ENCODE measurements at regions not wholly inside any gene's neighbourhood (a gene's known extent, or its start where the extent isn't known, plus 50 kb on each side); places are given as distances from the start of the nearest gene placed in this dataset.

GRCh38 chr2:111676291-111676822, 207.6 kb downstream of the ANAPC1 start:
- H3K27ac ChIP-seq = no peak overlapping the region
- no peak for TF ChIP-seq ZFX (IDR thresholded peaks at IDR 0.05; ENCODE audit: borderline replicate concordance)
- TF ChIP-seq, protein P1, sequence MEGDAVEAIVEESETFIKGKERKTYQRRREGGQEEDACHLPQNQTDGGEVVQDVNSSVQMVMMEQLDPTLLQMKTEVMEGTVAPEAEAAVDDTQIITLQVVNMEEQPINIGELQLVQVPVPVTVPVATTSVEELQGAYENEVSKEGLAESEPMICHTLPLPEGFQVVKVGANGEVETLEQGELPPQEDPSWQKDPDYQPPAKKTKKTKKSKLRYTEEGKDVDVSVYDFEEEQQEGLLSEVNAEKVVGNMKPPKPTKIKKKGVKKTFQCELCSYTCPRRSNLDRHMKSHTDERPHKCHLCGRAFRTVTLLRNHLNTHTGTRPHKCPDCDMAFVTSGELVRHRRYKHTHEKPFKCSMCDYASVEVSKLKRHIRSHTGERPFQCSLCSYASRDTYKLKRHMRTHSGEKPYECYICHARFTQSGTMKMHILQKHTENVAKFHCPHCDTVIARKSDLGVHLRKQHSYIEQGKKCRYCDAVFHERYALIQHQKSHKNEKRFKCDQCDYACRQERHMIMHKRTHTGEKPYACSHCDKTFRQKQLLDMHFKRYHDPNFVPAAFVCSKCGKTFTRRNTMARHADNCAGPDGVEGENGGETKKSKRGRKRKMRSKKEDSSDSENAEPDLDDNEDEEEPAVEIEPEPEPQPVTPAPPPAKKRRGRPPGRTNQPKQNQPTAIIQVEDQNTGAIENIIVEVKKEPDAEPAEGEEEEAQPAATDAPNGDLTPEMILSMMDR (IDR thresholded peaks at IDR 0.05) = no peak

GRCh38 chr2:111678161-111678560, 205.8 kb downstream of the ANAPC1 start:
- no peak overlapping the region for H3K27ac ChIP-seq
- TF ChIP-seq ZFX (IDR thresholded peaks at IDR 0.05; ENCODE audit: borderline replicate concordance) = no peak
- TF ChIP-seq, protein P1 (IDR thresholded peaks at IDR 0.05) = no peak

DNA sequence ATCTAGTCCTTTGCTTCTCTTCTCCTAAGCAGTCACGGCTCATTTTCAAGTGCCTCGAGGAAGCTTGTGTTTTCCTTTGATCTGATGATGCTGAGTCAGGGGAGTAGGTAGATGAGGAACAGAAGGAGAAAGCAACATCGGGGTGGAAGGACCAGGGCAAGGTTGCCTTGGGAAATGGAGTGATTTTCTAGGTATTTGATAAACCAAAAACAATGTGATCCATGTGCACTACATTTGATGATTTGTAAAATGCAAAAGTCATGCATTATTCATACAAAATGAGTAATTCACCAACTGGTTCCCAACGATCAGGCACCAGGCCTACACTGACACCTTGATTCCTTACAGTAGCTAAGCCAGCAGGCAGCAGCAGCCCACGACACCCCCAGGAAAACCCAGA, 205.3 kb downstream of the ANAPC1 start:
- H3K27ac ChIP-seq = no peak overlapping the region
- TF ChIP-seq, protein P1 (IDR thresholded peaks at IDR 0.05) = no peak
- no peak for TF ChIP-seq ZFX (IDR thresholded peaks at IDR 0.05; ENCODE audit: borderline replicate concordance)

- H3K27ac ChIP-seq = no peak overlapping the region
Measured at GRCh38 chr2:111679202-111679601, 204.8 kb downstream of the ANAPC1 start.

DNA sequence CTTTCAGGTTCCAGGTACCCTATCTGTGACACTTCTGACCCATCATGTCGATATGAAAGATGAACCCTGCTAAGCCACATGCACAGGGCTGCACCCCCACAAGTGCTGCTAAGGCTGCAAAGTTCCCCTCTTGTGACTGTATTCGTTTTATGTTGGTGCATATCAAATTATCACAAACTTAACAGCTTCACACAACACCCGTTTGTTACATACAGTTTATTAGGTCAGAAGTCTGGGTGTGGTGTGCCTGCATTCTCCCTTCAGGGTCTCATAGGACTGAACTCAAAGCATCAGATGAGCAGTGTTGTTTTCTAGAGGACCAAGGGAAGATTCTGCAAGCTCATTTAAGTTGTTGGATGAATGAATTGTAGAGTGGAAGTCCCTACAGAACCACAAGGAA, 199.4 kb downstream of the ANAPC1 start:
- H3K27ac ChIP-seq = no peak overlapping the region
- no peak for TF ChIP-seq ZFX (IDR thresholded peaks at IDR 0.05; ENCODE audit: borderline replicate concordance)
- TF ChIP-seq, protein P1 (IDR thresholded peaks at IDR 0.05) = no peak

More at GRCh38 chr2:111679202-111679601, 204.8 kb downstream of the ANAPC1 start:
- no peak for TF ChIP-seq ZFX (IDR thresholded peaks at IDR 0.05; ENCODE audit: borderline replicate concordance)
- TF ChIP-seq, protein P1 (IDR thresholded peaks at IDR 0.05) = no peak

- TF ChIP-seq, protein P1 (IDR thresholded peaks at IDR 0.05) = no peak
- TF ChIP-seq ZFX (IDR thresholded peaks at IDR 0.05; ENCODE audit: borderline replicate concordance) = no peak
- no peak overlapping the region for H3K27ac ChIP-seq
Measured at GRCh38 chr2:111685342-111685741, 198.7 kb downstream of the ANAPC1 start.

DNA sequence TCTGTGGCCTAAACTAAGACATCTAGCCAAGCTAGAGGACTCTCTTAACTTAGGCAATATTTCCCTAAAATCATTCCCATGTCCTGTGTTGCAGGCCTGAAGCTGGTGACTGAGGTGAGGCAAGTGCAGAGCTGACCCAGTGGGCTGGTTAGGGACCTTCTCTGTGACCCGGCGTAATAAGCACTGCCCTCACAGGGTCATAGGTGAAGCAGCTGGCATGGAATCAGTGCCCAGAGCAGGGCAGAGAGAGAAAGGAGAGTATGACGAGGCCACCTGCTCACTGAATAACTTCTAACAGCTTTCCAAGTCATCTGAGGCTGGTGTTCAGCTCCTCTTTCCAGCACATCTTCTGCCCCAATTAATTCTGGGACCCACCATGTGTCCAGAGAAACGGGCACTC, 197.0 kb downstream of the ANAPC1 start:
- TF ChIP-seq, protein P1 (IDR thresholded peaks at IDR 0.05) = no peak
- no peak overlapping the region for H3K27ac ChIP-seq

Measured in 22Rv1 (cell line).